Activated T-helper 1 cell treated with anti-CD3 and anti-CD28 coated beads, Interleukin-12 subunit alpha, Interleukin-12 subunit beta, Interleukin-2, Interleukin-4 antibody, amounts not matched to agents 30 ng/mL and 10 ng/mL and 1 ng/mL, durations not matched to agents 14 hours and 24 hours and 36 hours (primary cell): ENCODE measurements at regions not wholly inside any gene's neighbourhood (a gene's known extent, or its start where the extent isn't known, plus 50 kb on each side); places are given as distances from the start of the nearest gene placed in this dataset.
A peak's percentile ranks its signal among the peaks of the same experiment; 100 is the strongest.

Experiments
- DNase-seq: peaks from one replicate; pipeline ENCODE4 v3.0.0; 2021; ENCODE audit warnings: low spot score
- H3K27ac Mint-ChIP-seq: one replicate; pipeline ENCODE4 v1.8.0; 2021; ENCODE audit warnings: mild to moderate bottlenecking, mixed read lengths
- H3K27me3 Mint-ChIP-seq: one replicate; pipeline ENCODE4 v1.8.0; 2022; ENCODE audit warnings: mild to moderate bottlenecking, moderate library complexity, mixed read lengths; ENCODE audit not compliant: insufficient read depth
- H3K36me3 Mint-ChIP-seq: one replicate; pipeline ENCODE4 v1.8.0; 2021; ENCODE audit warnings: low read depth, mixed read lengths
- H3K4me1 Mint-ChIP-seq: one replicate; pipeline ENCODE4 v1.8.0; 2021; ENCODE audit warnings: low read depth, mixed read lengths
- H3K4me3 Mint-ChIP-seq: one replicate; pipeline ENCODE4 v1.8.0; 2021; ENCODE audit warnings: mild to moderate bottlenecking, moderate library complexity, mixed read lengths
- H3K9me3 Mint-ChIP-seq: one replicate; pipeline ENCODE4 v1.8.0; 2021; ENCODE audit warnings: mixed read lengths
- intact Hi-C: fragments of 100-400 bp; cut with micrococcal nuclease; formaldehyde crosslinking; loops from one replicate; pipeline ENCODE4 v1.15.1; 2024

- H3K4me1 Mint-ChIP-seq = peaks cover 9% of the 10 kb centered on the region
- no peak for DNase-seq
- H3K36me3 Mint-ChIP-seq = no peaks in the 10 kb centered on the region
- H3K27ac Mint-ChIP-seq = no peak overlapping the region
- H3K9me3 Mint-ChIP-seq = no peaks in the 10 kb centered on the region
- intact Hi-C loops = no loop called here
- no peak overlapping the region for H3K4me3 Mint-ChIP-seq
- peaks cover 43% of the 10 kb centered on the region for H3K27me3 Mint-ChIP-seq
Measured at GRCh38 chr3:124556636-124557035, 173.6 kb upstream of the UMPS start.

GRCh38 chr3:124557433-124558232 is 172.6 kb upstream of the UMPS start:
- Mint-ChIP-seq H3K4me3 (no peak overlapping the region), H3K27me3 (peaks cover 35% of the 10 kb centered on the region), H3K27ac (no peak overlapping the region), H3K36me3 (no peaks in the 10 kb centered on the region), H3K9me3 (no peaks in the 10 kb centered on the region), H3K4me1 (peaks cover 9% of the 10 kb centered on the region)
- no peak for DNase-seq
- intact Hi-C loops = no loop called here

DNA sequence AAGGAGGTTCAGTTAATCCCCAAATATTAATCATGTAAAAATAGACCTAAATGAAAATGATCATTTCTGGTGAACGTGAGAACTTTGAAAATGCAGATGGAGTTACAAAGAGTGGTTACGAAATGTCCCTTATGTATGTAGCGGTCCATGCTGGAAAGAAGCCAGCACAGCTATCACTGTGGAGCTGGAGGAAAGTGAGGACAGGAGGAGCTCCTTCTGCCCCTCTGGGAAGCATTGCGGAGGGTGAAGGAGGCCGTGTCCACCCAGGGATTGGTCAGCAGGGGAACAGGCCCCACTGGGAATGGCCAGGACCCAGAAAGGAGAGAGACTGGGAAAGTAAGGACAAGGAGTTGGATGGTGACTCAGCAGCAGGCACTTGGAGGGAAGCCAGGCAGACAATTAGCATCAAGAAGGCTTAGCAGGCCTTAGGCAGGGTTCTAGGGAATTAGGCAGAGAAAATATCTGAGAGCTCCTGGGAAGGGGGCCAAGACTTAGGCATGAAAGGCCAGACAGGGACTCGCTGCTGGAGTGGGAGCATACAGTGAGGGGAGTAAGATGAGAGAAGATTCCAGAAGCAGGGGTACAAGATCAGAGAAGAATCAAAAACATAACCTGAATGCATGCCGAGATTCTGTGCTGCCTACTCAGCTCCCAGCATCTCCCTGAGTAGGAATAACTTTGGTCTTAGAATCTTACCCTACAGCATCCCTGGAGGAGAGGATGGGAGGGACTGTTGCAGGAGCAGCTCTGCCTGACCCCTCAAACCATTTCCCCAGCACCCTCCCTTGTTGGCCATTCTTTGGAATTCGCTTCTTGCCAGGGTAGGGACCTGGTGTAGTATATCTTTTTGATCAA is 171.0 kb upstream of the UMPS start:
- Mint-ChIP-seq H3K4me3 (no peak overlapping the region), H3K27me3 (peaks cover 29% of the 10 kb centered on the region), H3K27ac (no peak overlapping the region), H3K9me3 (no peaks in the 10 kb centered on the region), H3K4me1 (no peaks in the 10 kb centered on the region), H3K36me3 (no peaks in the 10 kb centered on the region)
- DNase-seq = no peak
- intact Hi-C loops = no loop called here

DNA sequence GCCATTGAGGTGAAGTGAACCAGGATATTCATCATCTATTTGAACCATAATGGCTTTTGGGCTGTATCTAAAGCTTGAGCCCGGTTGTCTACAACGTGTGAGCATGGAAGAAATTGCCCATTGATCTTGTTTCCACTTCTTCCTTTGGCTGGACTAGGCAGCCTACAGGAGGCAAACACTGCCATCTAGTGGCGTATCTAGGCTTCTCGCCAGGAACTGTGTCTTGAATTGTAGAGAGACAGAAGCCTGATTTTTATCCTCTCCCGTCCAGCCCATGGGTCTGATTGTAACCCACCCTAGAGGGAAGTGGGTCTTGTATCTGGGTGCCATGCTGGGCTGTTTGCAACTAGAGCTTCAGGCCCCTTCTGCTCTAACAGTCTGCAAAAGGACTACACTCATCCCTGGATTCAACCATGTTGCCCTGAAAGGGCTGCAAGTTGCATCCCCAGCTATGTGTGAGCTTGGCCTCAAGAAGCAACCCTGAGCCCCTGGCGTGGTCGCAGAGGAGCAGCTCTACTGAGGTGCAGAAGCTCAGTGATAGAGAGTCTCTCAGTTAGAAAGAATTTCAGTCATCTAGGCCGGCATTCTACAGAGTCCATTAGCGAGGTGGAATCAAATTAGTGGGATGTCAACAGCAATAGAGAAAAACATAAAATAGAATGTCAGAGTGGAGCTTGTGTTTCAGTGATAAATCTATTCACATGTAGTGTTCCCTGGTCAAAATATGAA is 170.2 kb upstream of the UMPS start:
- no peaks in the 10 kb centered on the region for H3K9me3 Mint-ChIP-seq
- no peak overlapping the region for H3K27ac Mint-ChIP-seq
- H3K4me1 Mint-ChIP-seq = no peaks in the 10 kb centered on the region
- DNase-seq = peak; percentile 24
- H3K4me3 Mint-ChIP-seq = no peak overlapping the region
- H3K36me3 Mint-ChIP-seq = no peaks in the 10 kb centered on the region
- H3K27me3 Mint-ChIP-seq = peaks cover 26% of the 10 kb centered on the region
- intact Hi-C loops = loop anchor here (2.0 kb wide), 1 partner anchor 209 kb away; no protein-coding TSS in a partner anchor

- DNase-seq = no peak
- Mint-ChIP-seq H3K36me3 (no peaks in the 10 kb centered on the region), H3K4me1 (no peaks in the 10 kb centered on the region), H3K9me3 (no peaks in the 10 kb centered on the region), H3K27ac (no peak overlapping the region), H3K27me3 (peaks cover 22% of the 10 kb centered on the region), H3K4me3 (no peak overlapping the region)
- intact Hi-C loops = loop anchor here (2.0 kb wide), 1 partner anchor 210 kb away; no protein-coding TSS in a partner anchor
Measured at GRCh38 chr3:124560666-124561215, 169.5 kb upstream of the UMPS start.

DNA sequence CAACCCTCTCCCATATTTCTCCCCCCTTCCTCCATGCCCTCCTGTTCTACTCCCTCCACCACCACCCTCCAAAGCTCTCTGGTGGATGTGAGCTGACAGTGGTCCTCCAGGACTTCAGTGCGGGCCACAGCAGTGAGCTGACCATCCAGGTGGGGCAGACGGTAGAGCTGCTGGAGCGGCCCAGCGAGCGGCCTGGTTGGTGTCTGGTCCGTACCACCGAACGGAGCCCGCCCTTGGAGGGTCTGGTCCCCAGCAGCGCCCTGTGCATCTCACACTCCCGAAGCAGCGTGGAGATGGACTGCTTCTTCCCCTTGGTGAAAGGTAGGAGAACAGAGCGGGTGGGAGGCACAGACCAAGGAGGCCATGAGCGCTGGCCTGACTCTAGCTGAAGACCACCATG is 167.5 kb upstream of the UMPS start:
- intact Hi-C loops = no loop called here
- Mint-ChIP-seq H3K4me3 (no peak overlapping the region), H3K27ac (no peak overlapping the region), H3K27me3 (peaks cover 19% of the 10 kb centered on the region), H3K4me1 (no peaks in the 10 kb centered on the region), H3K36me3 (no peaks in the 10 kb centered on the region), H3K9me3 (no peaks in the 10 kb centered on the region)
- DNase-seq = no peak

DNA sequence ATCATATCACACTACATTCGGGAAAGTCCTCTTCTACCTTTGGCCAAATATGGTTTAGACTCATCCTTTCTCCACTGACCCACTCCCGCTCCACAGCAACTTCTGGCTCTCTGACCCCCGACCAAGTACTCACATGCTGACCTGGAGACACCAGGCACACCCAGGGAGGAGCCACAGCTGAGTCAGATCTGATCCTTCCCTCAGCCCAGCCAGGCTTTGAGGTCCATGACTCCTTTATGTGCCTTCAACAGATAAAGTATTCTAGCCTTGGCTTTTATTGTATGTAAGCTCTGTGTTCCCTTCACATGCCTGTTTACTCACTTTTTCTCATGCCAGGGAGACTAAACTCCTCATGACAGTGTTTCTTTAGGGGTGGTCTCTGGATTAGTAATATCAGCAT is 166.9 kb upstream of the UMPS start:
- H3K27me3 Mint-ChIP-seq = peaks cover 20% of the 10 kb centered on the region
- intact Hi-C loops = no loop called here
- no peak overlapping the region for H3K27ac Mint-ChIP-seq
- no peak for DNase-seq
- no peaks in the 10 kb centered on the region for H3K9me3 Mint-ChIP-seq
- H3K4me3 Mint-ChIP-seq = no peak overlapping the region
- no peaks in the 10 kb centered on the region for H3K36me3 Mint-ChIP-seq
- no peaks in the 10 kb centered on the region for H3K4me1 Mint-ChIP-seq

GRCh38 chr3:124565013-124565412 is 165.2 kb upstream of the UMPS start:
- Mint-ChIP-seq H3K4me1 (no peaks in the 10 kb centered on the region), H3K4me3 (no peak overlapping the region), H3K36me3 (no peaks in the 10 kb centered on the region), H3K27ac (no peak overlapping the region), H3K9me3 (no peaks in the 10 kb centered on the region), H3K27me3 (peaks cover 26% of the 10 kb centered on the region)
- DNase-seq = peak; percentile 25
- intact Hi-C loops = loop anchor here (1.0 to 2.0 kb wide), 2 partner anchors 124 to 336 kb away; no protein-coding TSS in a partner anchor

- H3K36me3 Mint-ChIP-seq = no peaks in the 10 kb centered on the region
- H3K4me3 Mint-ChIP-seq = no peak overlapping the region
- no peak for DNase-seq
- no peaks in the 10 kb centered on the region for H3K4me1 Mint-ChIP-seq
- peaks cover 23% of the 10 kb centered on the region for H3K27me3 Mint-ChIP-seq
- no peak overlapping the region for H3K27ac Mint-ChIP-seq
- no peaks in the 10 kb centered on the region for H3K9me3 Mint-ChIP-seq
- intact Hi-C loops = loop anchor here (1.0 to 2.0 kb wide), 2 partner anchors 124 to 335 kb away; no protein-coding TSS in a partner anchor
Measured at GRCh38 chr3:124565551-124565950, 164.7 kb upstream of the UMPS start.

DNA sequence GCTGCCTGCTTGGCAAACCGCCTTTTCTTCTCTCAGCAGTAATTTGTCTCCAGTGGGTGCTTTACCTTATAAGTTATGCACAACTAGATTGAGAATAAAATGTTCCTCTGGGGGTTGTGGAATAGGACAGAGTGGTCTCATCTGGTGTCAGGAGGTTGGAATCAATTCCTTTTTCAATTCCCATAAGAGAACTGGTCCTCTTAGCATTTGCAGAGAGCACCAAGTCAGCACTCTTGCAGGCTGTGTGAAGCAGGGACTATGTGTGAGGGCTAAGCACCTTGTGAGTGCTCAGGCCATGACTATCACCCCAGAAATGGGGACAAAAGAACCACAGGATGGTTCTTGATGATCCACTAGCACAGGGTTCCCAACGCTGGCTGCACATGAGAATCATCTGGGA is 163.6 kb upstream of the UMPS start:
- no peaks in the 10 kb centered on the region for H3K36me3 Mint-ChIP-seq
- no peak overlapping the region for H3K4me3 Mint-ChIP-seq
- peaks cover 19% of the 10 kb centered on the region for H3K27me3 Mint-ChIP-seq
- no peak overlapping the region for H3K27ac Mint-ChIP-seq
- intact Hi-C loops = no loop called here
- no peaks in the 10 kb centered on the region for H3K9me3 Mint-ChIP-seq
- no peak for DNase-seq
- no peaks in the 10 kb centered on the region for H3K4me1 Mint-ChIP-seq

DNA sequence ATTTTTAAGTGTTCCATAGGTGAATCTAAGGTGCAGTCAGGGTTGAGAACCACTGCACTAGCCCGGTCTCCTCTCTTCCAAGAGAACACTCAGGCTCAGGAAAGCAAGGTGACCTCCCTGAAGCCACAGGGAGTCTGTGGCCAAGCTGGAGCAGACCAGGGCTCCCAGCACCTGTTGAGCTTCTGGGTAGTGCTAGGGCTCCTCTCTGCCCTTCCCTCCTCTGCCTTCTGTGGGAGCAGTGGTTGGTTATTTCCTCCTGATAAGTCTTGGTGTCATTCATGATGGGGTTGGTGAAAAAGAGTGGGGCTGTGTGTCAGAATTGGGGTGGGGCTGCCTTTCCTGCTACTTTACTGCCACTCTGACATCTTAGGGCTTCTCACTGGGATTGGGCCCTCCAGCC is 163.1 kb upstream of the UMPS start:
- no peak for DNase-seq
- no peaks in the 10 kb centered on the region for H3K4me1 Mint-ChIP-seq
- H3K27me3 Mint-ChIP-seq = peaks cover 19% of the 10 kb centered on the region
- H3K36me3 Mint-ChIP-seq = no peaks in the 10 kb centered on the region
- H3K9me3 Mint-ChIP-seq = no peaks in the 10 kb centered on the region
- H3K27ac Mint-ChIP-seq = no peak overlapping the region
- intact Hi-C loops = no loop called here
- no peak overlapping the region for H3K4me3 Mint-ChIP-seq

- no peak for DNase-seq
- Mint-ChIP-seq H3K36me3 (no peaks in the 10 kb centered on the region), H3K4me3 (no peak overlapping the region), H3K4me1 (no peaks in the 10 kb centered on the region), H3K27ac (no peak overlapping the region), H3K9me3 (no peaks in the 10 kb centered on the region), H3K27me3 (peaks cover 22% of the 10 kb centered on the region)
- intact Hi-C loops = loop anchor here (10.0 kb wide), 1 partner anchor 1615 kb away; no protein-coding TSS in a partner anchor
Measured at GRCh38 chr3:124569761-124570160, 160.5 kb upstream of the UMPS start.
